HepG2 (cell line): ENCODE measurements at regions not wholly inside any gene's neighbourhood (a gene's known extent, or its start where the extent isn't known, plus 50 kb on each side); places are given as distances from the start of the nearest gene placed in this dataset.

Experiments used
- ATAC-seq: fragments of 200-7000 bp; cut with Tn5 transposase; 3 replicates; pipeline ENCODE4 v1.9.1; 2020; ENCODE audit warnings: mild to moderate bottlenecking, moderate library complexity
- BruUV-seq: library from RNA; stranded (reverse); fragments of 400-500 nt; replicated peaks from 2 replicates; lab custom pipeline; 2021; lab: Mats Ljungman, UMichigan
- CTCF ChIA-PET: fragments of 300-600 bp; formaldehyde crosslinking; extraction: SDS; loops from one replicate; lab custom pipeline; 2021; ENCODE audit warnings: low total read pairs, inconsistent platforms, low intra/inter-chr PET ratio; lab: Yijun Ruan, JAX
- POLR2A ChIA-PET: fragments of 350-600 bp; sonication (Branson Sonifier 250); formaldehyde crosslinking; loops from one replicate; lab custom pipeline; 2020; ENCODE audit warnings: antibody characterized with exemption, inconsistent platforms; lab: Yijun Ruan, JAX
- DNase-seq: peaks from one replicate; pipeline ENCODE4 v3.0.0-alpha.2; 2015; ENCODE audit warnings: low spot score
- FAIRE-seq: peaks from 3 replicates; lab custom pipeline; 2011; peaks lifted over from hg19 to GRCh38; lab: Jason Lieb, UNC
- H2AFZ ChIP-seq: one replicate; pipeline ENCODE4 v1.6.1; 2011; ENCODE audit warnings: low read length, inconsistent platforms
- H3K27ac ChIP-seq: fragments of 300-600 bp; 3 replicates; pipeline ENCODE4 v1.8.0; 2011; ENCODE audit warnings: mixed run types, mild to moderate bottlenecking, mixed read lengths, low read length, inconsistent platforms; ENCODE audit not compliant: insufficient read depth; ENCODE audit errors: extremely low read length
- H3K27me3 ChIP-seq, 2 experiments: fragments of 200-600 bp in 1 of 2; 2 replicates in 1 of 2; 3 replicates in 1 of 2; pipeline versions ENCODE4 v1.6.0 to v1.8.0; 2011; ENCODE audit warnings: low read length in 2 of 2, mild to moderate bottlenecking in 2 of 2, moderate library complexity in 2 of 2, inconsistent platforms in 1 of 2; ENCODE audit not compliant: insufficient read depth in 2 of 2, control insufficient read depth in 1 of 2
- H3K36me3 ChIP-seq, 2 experiments: fragments of 200-600 bp in 1 of 2; replicated peaks in 1 of 2; 2 replicates in 1 of 2; 3 replicates in 1 of 2; pipeline versions ENCODE4 v1.5.1 to v1.8.0; 2011; ENCODE audit warnings: low read length in 2 of 2, inconsistent platforms in 1 of 2; ENCODE audit not compliant: insufficient read depth in 2 of 2, control insufficient read depth in 1 of 2
- H3K4me1 ChIP-seq: 2 replicates; pipeline ENCODE4 v1.5.1; 2012; ENCODE audit warnings: low read length, inconsistent platforms; ENCODE audit not compliant: insufficient read depth
- H3K4me2 ChIP-seq: 2 replicates; pipeline ENCODE4 v1.6.0; 2011; ENCODE audit warnings: low read depth, low read length, inconsistent platforms
- H3K4me3 ChIP-seq, 3 experiments: fragments of 200-600 bp in 1 of 3; sonication (generic), shearing (Covaris generic) in 1 of 3; replicated peaks in 1 of 3; 2 replicates each; pipeline ENCODE4 v1.5.1; 2011 to 2016; ENCODE audit warnings: low read length in 3 of 3, inconsistent platforms in 2 of 3, low read depth in 2 of 3, mild to moderate bottlenecking in 2 of 3, control low read depth in 1 of 3, mixed read lengths in 1 of 3; ENCODE audit not compliant: insufficient read depth in 1 of 3
- H3K79me2 ChIP-seq: one replicate; pipeline ENCODE4 v1.6.1; 2011; ENCODE audit warnings: low read length, inconsistent platforms; ENCODE audit not compliant: insufficient read depth
- H3K9ac ChIP-seq: 2 replicates; pipeline ENCODE4 v1.6.0; 2011; ENCODE audit warnings: mild to moderate bottlenecking, low read depth, low read length, inconsistent platforms; ENCODE audit not compliant: insufficient read depth
- H3K9me3 ChIP-seq: 2 replicates; pipeline ENCODE4 v1.5.1; 2012; ENCODE audit warnings: mild to moderate bottlenecking, low read length
- H4K20me1 ChIP-seq: 2 replicates; pipeline ENCODE4 v1.6.0; 2011; ENCODE audit warnings: inconsistent platforms, mild to moderate bottlenecking, low read length, moderate library complexity; ENCODE audit not compliant: insufficient read depth
- AHR ChIP-seq: IDR thresholded peaks from 2 replicates; pipeline ENCODE4 v1.6.1; 2018; ENCODE audit warnings: missing genetic modification reagents, missing compliant biosample characterization
- MATR3 ChIP-seq: sonication (generic); formaldehyde crosslinking; IDR thresholded peaks from 2 replicates; pipeline ENCODE4 v1.4.0; 2020; ENCODE audit warnings: missing genetic modification reagents
- PRDM15 ChIP-seq: sonication (generic); formaldehyde crosslinking; IDR thresholded peaks from 2 replicates; pipeline ENCODE4 v1.4.0; 2020; ENCODE audit warnings: missing genetic modification reagents
- RBM22 ChIP-seq: fragments of 200-400 bp; formaldehyde crosslinking; optimal IDR thresholded peaks from 2 replicates; pipeline ENCODE3; 2017; ENCODE audit warnings: mild to moderate bottlenecking, low read length, moderate library complexity
- ZNF124 ChIP-seq: sonication (generic); formaldehyde crosslinking; IDR thresholded peaks from 2 replicates; pipeline ENCODE4 v1.4.0; 2020; ENCODE audit warnings: missing genetic modification reagents
- ZNF782 ChIP-seq: sonication (generic); formaldehyde crosslinking; IDR thresholded peaks from 2 replicates; pipeline ENCODE4 v1.4.0; 2020; ENCODE audit warnings: missing genetic modification reagents, mild to moderate bottlenecking, borderline replicate concordance
- whole genome bisulfite sequencing: methylation state at CpG from one replicate; pipeline ENCODE4 v1.1.6; 2017; ENCODE audit warnings: low lambda C conversion rate; 5-methylcytosine and 5-hydroxymethylcytosine counted together
- in situ Hi-C: cut with HindIII; loops from 2 replicates; pipeline ENCODE4 v1.10.0; 2017; ENCODE audit warnings: low pct_unique_long_range_greater_than_20kb; ENCODE audit not compliant: extremely low pct_ligation_motif_present
- intact Hi-C: fragments of 100-400 bp; cut with micrococcal nuclease; formaldehyde crosslinking; loops from one replicate; pipeline ENCODE4 v1.10.0; 2022; ENCODE audit not compliant: unreplicated experiment

- TF ChIP-seq PRDM15 (CRISPR knock-in tag) (no peak), RBM22 (no peak)
Measured at GRCh38 chr12:91846466-91847055, 299.1 kb downstream of the BTG1 start (continued).

- Histone ChIP-seq H3K36me3 (no peaks in the 10 kb centered on the region), H3K27me3 (no peaks in the 10 kb centered on the region), H3K4me2 (no peak overlapping the region), H3K79me2 (no peaks in the 10 kb centered on the region), H2AFZ (no peak overlapping the region), H3K9me3 (no peaks in the 10 kb centered on the region), H3K4me1 (no peaks in the 10 kb centered on the region), H4K20me1 (no peaks in the 10 kb centered on the region), H3K4me3 (no peak overlapping the region), H3K9ac (no peak overlapping the region), H3K27ac (no peak overlapping the region)
- ChIA-PET POLR2A (no interaction called here), CTCF (no interaction called here)
- intact Hi-C loops (no loop called here), in situ Hi-C loops (no loop called here)
- BruUV-seq = no TSS peak
- no peak for ATAC-seq
- WGBS = 0% methylated on average over 1 of the region's 1 CpG
- no peak for FAIRE-seq
- TF ChIP-seq ZNF124 (CRISPR knock-in tag) (no peak), MATR3 (CRISPR knock-in tag) (no peak), ZNF782 (CRISPR knock-in tag) (no peak), AHR (CRISPR knock-in tag) (no peak)
- no peak for DNase-seq
Measured at GRCh38 chr12:91845365-91845764, 300.3 kb downstream of the BTG1 start.
